ENCODE measurements at regions not wholly inside any gene's neighbourhood (a gene's known extent, or its start where the extent isn't known, plus 50 kb on each side); places are given as distances from the start of the nearest gene placed in this dataset.

- no peak for DNase-seq
Observed at GRCh38 chr17:63341276-63341675, 104.8 kb downstream of the CYB561 start.

GRCh38 chr17:63344383-63344782 is 101.7 kb downstream of the CYB561 start:
- no peak for DNase-seq

- no peak for DNase-seq
Observed at GRCh38 chr17:63345611-63346010, 100.5 kb downstream of the CYB561 start.

- DNase-seq: no peak
Observed at GRCh38 chr17:63347475-63347874, 98.6 kb downstream of the CYB561 start.

GRCh38 chr17:63349478-63350000 is 96.6 kb downstream of the CYB561 start:
- DNase-seq: no peak

- no peak for DNase-seq
Observed at GRCh38 chr17:63350364-63350763, 95.7 kb downstream of the CYB561 start.

GRCh38 chr17:63354256-63354655 is 91.8 kb downstream of the CYB561 start:
- DNase-seq: no peak

- peak in 3 of 4 experiments; percentile 10 to 23 (median 15) for DNase-seq
Observed at GRCh38 chr17:63356337-63356757, 89.8 kb downstream of the CYB561 start.

- DNase-seq: no peak
Observed at GRCh38 chr17:63358111-63358839, 87.8 kb downstream of the CYB561 start.

- DNase-seq: no peak
Observed at GRCh38 chr17:63358956-63359355, 87.2 kb downstream of the CYB561 start.

GRCh38 chr17:63361182-63361581 is 84.9 kb downstream of the CYB561 start:
- no peak for DNase-seq

- no peak for DNase-seq
Observed at GRCh38 chr17:63362115-63362514, 84.0 kb downstream of the CYB561 start.

GRCh38 chr17:63364387-63364786 is 81.7 kb downstream of the CYB561 start:
- no peak for DNase-seq

- no peak for DNase-seq
Observed at GRCh38 chr17:63364944-63365343, 81.2 kb downstream of the CYB561 start.

- no peak for DNase-seq
Observed at GRCh38 chr17:63365366-63366240, 80.5 kb downstream of the CYB561 start.

- DNase-seq: no peak
Observed at GRCh38 chr17:63366241-63366566, 79.9 kb downstream of the CYB561 start.

- DNase-seq: peak; percentile 56 to 81 (median 73)
Observed at GRCh38 chr17:63369233-63369632, 76.9 kb downstream of the CYB561 start.

- DNase-seq: no peak
Observed at GRCh38 chr17:63370696-63371095, 75.4 kb downstream of the CYB561 start.

GRCh38 chr17:63376949-63377348 is 69.2 kb downstream of the CYB561 start:
- no peak for DNase-seq

GRCh38 chr17:63378411-63379375 is 67.4 kb downstream of the CYB561 start:
- peak in 3 of 4 experiments; percentile 9 to 44 (median 39) for DNase-seq

GRCh38 chr17:63379636-63380035 is 66.5 kb downstream of the CYB561 start:
- DNase-seq: no peak

GRCh38 chr17:63381101-63381729 is 64.9 kb downstream of the CYB561 start:
- no peak for DNase-seq

Measured in suppressor macrophage (primary cell).